ENCODE measurements at regions not wholly inside any gene's neighbourhood (a gene's known extent, or its start where the extent isn't known, plus 50 kb on each side); places are given as distances from the start of the nearest gene placed in this dataset.

- H3K4me3 ChIP-seq (ENCODE audit: low read depth, poor library complexity, severe bottlenecking), result no peak overlapping the region
- TF ChIP-seq CTCF (IDR thresholded peaks at IDR 0.05), result no peak
- TF ChIP-seq POLR2A (IDR thresholded peaks at IDR 0.05), result no peak
- WGBS, 2 donors, result 38 to 51% methylated on average over 6 of the region's 6 CpGs
- intact Hi-C loops (cut with DNase I; ENCODE audit: low total_unique reads), result no loop called here
- DNase-seq (ENCODE audit: low spot score in 2 of 2), result no peak
These were observed 186.1 kb upstream of the CAMK1G start for GRCh38 chr1:209397371-209397770.

GRCh38 chr1:209397910-209398309 is 185.6 kb upstream of the CAMK1G start:
- no peak for TF ChIP-seq CTCF (IDR thresholded peaks at IDR 0.05)
- TF ChIP-seq POLR2A (IDR thresholded peaks at IDR 0.05), result no peak

GRCh38 chr1:209398313-209398991 is 185.1 kb upstream of the CAMK1G start:
- DNase-seq (ENCODE audit: low spot score in 2 of 2), result no peak
- no peak for TF ChIP-seq CTCF (IDR thresholded peaks at IDR 0.05)
- TF ChIP-seq POLR2A (IDR thresholded peaks at IDR 0.05), result no peak

More at GRCh38 chr1:209397910-209398309, 185.6 kb upstream of the CAMK1G start:
- intact Hi-C loops (cut with DNase I; ENCODE audit: low total_unique reads), result no loop called here
- WGBS, 2 donors, result 64 to 70% methylated on average over 3 of the region's 3 CpGs
- no peak for DNase-seq (ENCODE audit: low spot score in 2 of 2)
- H3K4me3 ChIP-seq (ENCODE audit: low read depth, poor library complexity, severe bottlenecking), result no peak overlapping the region

GRCh38 chr1:209399800-209400199 is 183.7 kb upstream of the CAMK1G start:
- 79 to 80% methylated on average over 1 of the region's 1 CpG for WGBS, 2 donors
- TF ChIP-seq CTCF (IDR thresholded peaks at IDR 0.05), result no peak
- TF ChIP-seq POLR2A (IDR thresholded peaks at IDR 0.05), result no peak
- no peak for DNase-seq (ENCODE audit: low spot score in 2 of 2)
- intact Hi-C loops (cut with DNase I; ENCODE audit: low total_unique reads), result no loop called here
- no peak overlapping the region for H3K4me3 ChIP-seq (ENCODE audit: low read depth, poor library complexity, severe bottlenecking)

More at GRCh38 chr1:209398313-209398991, 185.1 kb upstream of the CAMK1G start:
- intact Hi-C loops (cut with DNase I; ENCODE audit: low total_unique reads), result no loop called here
- WGBS, 2 donors, result 15% methylated on average over 5 of the region's 5 CpGs
- H3K4me3 ChIP-seq (ENCODE audit: low read depth, poor library complexity, severe bottlenecking), result no peak overlapping the region

GRCh38 chr1:209400351-209401220 is 182.9 kb upstream of the CAMK1G start:
- intact Hi-C loops (cut with DNase I; ENCODE audit: low total_unique reads), result no loop called here
- no peak for DNase-seq (ENCODE audit: low spot score in 2 of 2)
- no peak overlapping the region for H3K4me3 ChIP-seq (ENCODE audit: low read depth, poor library complexity, severe bottlenecking)
- WGBS, 2 donors, result 86 to 91% methylated on average over 7 of the region's 7 CpGs
- TF ChIP-seq CTCF (IDR thresholded peaks at IDR 0.05) (no peak), POLR2A (IDR thresholded peaks at IDR 0.05) (no peak)

All from lower leg skin (tissue), 4 donors.